GM12892 (cell line): ENCODE measurements at regions not wholly inside any gene's neighbourhood (a gene's known extent, or its start where the extent isn't known, plus 50 kb on each side); places are given as distances from the start of the nearest gene placed in this dataset.
"Not testable (repeated sequence)": the region's sequence is repeated elsewhere in the genome, so short reads cannot be mapped to it uniquely, and the experiment has no call there.

Source experiments
- DNase-seq: peaks from one replicate; pipeline ENCODE4 v3.0.0; 2011; ENCODE audit not compliant: insufficient read length
- FAIRE-seq: peaks from 2 replicates; lab custom pipeline; 2011; peaks lifted over from hg19 to GRCh38; lab: Jason Lieb, UNC
- POLR2A ChIP-seq: IDR thresholded peaks from 2 replicates; pipeline ENCODE4 v1.6.1; 2011; ENCODE audit warnings: low read depth, low read length, control low read depth
- POLR2AphosphoS5 ChIP-seq: IDR thresholded peaks from 2 replicates; pipeline ENCODE4 v1.6.1; 2011; ENCODE audit warnings: low read depth, low read length, control low read depth
- TAF1 ChIP-seq: IDR thresholded peaks from 2 replicates; pipeline ENCODE4 v1.6.1; 2011; ENCODE audit warnings: low read depth, mild to moderate bottlenecking, control low read depth, low read length, borderline replicate concordance

DNA sequence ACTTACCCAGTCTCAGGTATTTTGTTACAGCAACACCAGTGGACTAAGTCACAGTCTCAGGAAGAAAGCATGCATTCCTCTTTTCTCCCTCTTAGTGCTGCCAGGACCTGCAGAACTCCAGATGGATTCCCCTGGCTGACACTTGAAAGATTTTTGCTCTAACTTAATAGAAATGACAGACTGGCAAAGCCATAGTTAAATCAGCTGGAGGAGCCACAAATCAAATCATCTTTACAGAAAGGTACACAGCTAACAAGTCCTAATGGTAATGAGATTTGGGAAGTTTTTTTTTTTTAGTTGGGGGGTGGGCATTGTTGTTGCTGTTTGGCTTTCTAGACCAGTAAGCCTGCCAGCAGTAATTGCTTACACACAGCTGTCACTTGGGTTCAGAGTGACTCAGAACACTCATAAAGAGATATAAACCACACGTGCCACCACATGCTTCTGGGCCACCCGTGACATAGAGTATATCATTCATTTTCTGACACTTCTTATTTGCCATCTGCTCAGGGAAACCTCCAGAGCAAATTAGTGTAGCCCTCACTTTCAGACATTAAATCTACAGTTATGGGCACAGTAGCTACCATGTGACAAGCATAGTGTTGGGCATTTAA is 72.4 kb downstream of the FH start:
- no peak for DNase-seq
- no peak for FAIRE-seq
- TF ChIP-seq TAF1 (no peak), POLR2A (no peak), POLR2AphosphoS5 (no peak)

DNA sequence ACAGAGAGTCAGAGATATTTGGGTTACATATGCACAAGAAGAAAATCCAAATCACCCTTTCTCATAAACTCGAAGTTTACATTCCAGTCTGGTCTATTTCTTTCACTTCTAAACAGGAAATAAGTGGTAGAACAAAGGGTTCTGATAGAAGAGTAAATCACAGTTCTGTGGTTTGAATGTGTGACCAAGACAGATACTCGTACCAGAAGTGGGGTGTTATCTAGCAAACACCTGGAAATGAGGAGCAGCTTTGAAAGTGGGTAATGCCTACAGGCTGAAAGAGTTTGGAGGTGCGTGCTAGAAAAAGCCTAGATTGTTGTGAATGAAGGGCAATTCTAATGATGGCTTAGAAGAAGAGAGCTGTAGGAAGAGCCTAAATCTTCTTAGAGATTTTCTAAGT is 74.7 kb downstream of the FH start:
- no peak for FAIRE-seq
- TF ChIP-seq TAF1 (no peak), POLR2AphosphoS5 (no peak), POLR2A (no peak)
- no peak for DNase-seq

DNA sequence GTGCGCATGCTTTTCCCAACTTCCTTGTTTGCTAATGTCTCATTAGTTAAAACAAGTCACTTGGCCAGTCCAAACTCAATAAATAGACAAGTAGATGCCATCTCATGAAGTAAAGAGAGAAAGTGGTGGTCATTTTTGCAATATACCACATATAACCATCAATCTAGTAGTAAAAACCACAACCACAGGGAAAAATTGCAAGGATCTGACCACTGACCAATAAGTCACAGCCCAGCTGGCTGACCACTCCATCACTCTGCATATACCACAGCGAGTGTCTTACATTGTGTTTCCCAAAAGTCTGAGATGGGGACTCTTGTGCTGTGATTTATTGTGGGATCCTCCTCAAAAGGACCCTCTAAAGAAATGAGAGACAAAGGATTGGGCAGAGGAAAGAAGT is 76.0 kb downstream of the FH start:
- no peak for FAIRE-seq
- DNase-seq = no peak
- no peak for TF ChIP-seq POLR2A
- TF ChIP-seq POLR2AphosphoS5 = no peak
- no peak for TF ChIP-seq TAF1

DNA sequence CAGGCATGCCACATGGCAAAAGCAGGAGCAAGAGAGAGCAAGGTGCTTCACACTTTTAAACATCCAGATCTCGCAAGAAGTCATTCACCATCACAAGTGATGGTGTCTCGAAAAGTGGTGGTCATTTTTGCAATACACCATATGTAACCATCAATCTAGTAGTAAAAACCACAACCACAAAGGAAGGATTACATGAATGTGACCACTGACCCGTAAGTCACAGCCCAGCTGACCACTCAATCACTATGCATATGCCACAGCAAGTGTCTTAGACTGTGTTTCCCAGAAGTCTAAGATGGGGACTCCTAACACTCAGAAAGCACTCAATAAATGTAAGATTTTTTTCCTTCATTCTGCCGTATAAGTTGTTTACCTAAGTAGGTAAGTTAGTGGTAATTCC is 76.9 kb downstream of the FH start:
- DNase-seq (no peak), FAIRE-seq (no peak)
- TF ChIP-seq TAF1 (no peak), POLR2A (no peak), POLR2AphosphoS5 (no peak)

DNA sequence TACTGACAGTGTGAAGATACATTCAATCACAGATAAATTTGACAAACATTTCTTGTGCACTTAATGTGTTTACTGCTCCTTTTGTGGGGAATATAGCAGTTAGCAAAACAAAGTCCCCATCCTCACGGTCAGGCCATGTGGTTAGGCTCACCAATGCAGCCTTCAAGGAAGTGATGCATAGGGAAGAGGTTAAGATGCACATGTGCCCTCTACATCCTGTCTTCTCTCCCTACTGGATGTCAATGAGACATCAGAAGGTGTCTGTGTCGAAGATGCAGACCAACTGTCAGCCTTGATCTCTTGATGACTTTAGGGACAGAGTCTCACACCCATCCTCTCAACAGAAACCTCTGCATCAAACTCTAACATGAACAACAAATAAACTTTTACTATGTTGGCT is 78.7 kb downstream of the FH start:
- TF ChIP-seq POLR2AphosphoS5 (no peak), POLR2A (no peak), TAF1 (no peak)
- no peak for FAIRE-seq
- no peak for DNase-seq

DNA sequence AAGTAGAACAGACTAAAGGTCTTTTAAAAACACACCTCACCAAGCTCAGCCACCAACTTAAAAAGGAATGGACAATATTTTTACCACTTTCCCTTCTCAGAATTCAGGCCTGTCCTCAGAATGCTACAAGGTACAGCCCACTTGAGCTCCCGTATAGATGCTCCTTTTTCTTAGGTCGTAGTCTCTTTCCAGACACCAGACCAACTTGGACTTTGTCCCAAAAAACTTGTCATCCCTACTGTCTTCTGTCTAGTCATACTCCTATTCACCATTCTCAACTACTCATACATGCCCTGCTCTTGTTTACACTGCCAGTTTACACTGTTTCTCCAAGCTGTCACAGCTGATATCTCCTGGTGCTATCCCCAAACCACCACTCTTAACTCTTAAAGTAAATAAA is 80.9 kb downstream of the FH start:
- not testable (repeated sequence) for DNase-seq, FAIRE-seq

DNA sequence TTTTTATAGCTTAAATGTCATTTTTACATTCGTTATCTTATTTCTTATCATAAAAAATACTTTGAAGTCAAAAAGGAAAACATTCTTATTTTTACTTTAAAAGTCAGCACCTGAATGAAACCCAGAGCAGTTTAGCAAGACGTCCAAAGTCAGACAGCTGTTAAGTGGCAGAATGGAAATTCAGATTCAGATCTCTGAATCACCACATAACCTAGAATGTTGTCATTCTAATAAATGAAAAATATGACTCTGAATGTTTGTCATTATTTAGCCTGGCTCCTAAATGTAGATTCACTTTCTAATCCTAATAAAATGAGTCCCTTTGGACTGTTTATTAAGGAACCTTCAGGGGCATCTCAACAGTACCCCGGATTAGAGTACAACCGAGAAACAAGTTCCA is 75.2 kb upstream of the RGS7 start:
- no peak for DNase-seq
- FAIRE-seq = no peak
- TF ChIP-seq POLR2AphosphoS5 = no peak
- TF ChIP-seq TAF1 = no peak

DNA sequence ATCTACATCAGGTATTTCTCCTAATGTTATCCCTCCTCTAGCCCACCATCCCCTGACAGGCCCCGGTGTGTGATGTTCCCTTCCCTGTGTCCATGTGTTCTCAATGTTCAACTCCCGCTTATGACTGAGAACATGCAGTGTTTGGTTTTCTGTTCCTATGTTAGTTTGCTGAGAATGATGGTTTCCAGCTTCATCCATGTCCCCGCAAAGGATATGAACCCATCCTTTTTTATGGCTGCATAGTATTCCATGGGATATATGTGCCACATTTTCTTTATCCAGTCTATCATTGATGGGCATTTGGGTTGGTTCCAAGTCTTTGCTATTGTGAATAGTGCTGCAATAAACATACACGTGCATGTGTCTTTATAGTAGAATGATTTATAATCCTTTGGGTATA is 68.1 kb upstream of the RGS7 start:
- not testable (repeated sequence) for DNase-seq, FAIRE-seq

DNA sequence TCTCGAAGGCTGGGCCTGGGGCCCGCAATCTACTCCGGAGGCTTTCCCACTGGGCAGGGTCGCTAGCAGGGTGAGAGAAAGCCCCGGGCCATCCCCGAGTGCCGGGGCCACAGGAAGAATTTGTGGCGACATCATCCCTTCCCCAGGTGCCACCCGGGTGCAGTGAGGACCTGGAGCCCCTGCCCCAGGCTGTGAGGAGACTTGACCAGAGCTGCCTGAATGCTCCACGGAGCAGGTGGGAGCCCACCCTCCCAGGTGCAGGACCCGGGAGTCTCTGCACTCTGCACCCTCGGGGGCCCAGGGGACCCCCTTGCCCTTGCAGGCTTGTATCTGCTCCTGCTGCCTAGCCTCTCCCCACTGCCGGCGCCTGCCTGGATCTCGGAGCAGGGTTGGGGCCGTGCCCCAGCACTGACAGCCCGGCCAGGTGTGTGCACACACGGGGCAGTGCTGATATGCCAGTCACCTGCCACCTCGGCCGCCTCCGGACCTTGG is 67.5 kb upstream of the RGS7 start:
- TF ChIP-seq POLR2A (no peak), TAF1 (no peak), POLR2AphosphoS5 (no peak)
- DNase-seq = no peak
- FAIRE-seq = no peak

DNA sequence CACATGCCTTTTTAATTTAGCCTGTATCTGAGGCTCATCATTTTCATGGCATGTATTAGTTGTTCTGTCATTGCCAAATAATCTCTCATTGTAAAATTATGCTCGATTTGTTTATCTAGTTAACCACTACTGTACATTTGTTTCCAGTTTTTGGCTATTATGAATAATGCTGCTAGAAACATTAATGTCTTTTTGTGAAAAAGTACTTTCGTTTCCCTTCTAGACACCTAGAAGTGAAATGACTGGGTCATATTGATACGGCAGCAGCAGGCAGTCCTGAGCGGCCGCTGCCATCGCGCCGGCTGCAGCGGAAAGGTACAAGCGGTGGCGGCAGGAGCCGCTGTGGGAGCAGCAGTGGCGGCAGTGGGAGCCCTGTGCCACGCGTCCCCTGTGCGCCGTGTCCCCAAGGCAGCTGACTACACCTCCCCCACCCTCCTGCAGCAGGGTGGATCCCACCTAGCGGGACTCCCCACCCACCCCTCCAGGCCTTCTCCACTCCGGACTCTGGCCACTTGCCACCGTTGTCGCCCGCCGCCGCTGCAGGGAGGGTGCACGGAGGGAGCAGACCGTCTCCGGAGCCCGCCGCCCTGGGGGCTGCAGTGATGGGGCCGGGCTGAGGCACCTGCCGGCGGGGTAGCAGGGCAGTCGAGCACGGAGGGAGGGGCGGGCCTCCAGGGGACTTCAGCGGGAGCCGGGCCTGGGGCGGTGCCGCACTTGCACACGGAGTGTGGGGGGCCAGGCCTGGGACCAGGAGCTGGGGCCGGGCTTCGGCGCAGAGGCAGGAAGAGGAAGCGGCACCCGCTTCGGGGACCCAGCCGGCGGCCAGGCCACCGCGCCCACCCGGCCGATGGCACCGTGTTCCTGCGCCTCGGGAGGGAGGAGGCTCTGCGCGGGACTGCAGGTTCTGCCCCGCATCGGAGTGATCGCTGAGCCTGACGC is 66.8 kb upstream of the RGS7 start:
- FAIRE-seq (no peak), DNase-seq (peak; percentile 7)

DNA sequence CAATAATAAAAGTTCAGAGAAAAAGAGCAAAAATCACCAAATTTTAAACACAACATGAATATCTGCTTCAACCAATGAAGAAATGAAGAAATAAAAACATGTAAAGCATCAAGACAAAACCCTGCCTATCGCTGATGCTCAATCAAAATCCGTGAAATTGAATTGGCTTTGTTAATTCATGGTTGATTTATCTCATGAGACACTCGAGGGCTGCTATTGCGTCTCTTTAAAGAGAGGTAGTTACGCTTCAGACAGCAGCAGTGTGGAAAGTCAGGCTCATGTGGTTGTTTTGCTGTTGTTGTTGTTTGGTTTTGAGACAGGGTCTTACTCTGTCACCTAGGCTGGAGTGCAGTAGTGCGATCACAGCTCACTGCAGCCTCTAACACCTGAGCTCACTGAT is 65.5 kb upstream of the RGS7 start:
- DNase-seq (no peak), FAIRE-seq (no peak)
- no peak for TF ChIP-seq POLR2A

More for the DNA sequence above, 66.8 kb upstream of the RGS7 start:
- TF ChIP-seq POLR2A = no peak
- TF ChIP-seq TAF1 = no peak
- no peak for TF ChIP-seq POLR2AphosphoS5

DNA sequence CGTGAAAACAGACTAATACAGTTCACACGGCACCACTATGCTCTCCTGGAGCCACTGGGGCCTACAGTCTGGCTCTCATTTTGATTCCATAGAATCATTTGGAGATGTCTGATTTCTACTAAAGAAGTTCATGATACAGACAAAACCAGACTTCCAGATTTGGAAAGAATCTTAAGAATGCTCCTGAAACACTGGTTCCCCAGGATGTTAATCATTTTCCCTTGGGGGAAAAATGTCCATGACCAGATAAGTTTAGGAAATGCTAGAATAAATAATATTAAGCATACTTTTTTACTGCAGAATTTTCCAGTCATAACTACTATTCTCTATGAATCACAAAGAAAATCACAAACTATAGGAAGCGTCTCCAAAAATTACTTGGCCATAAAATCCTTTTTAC is 63.0 kb upstream of the RGS7 start:
- DNase-seq = no peak
- TF ChIP-seq POLR2A = no peak
- no peak for TF ChIP-seq POLR2AphosphoS5
- no peak for TF ChIP-seq TAF1
- no peak for FAIRE-seq
